Activated CD8-positive, alpha-beta T cell treated with anti-CD3 and anti-CD28 coated beads, Interleukin-2, amount 10 ng/mL, durations not matched to agents 7 days and 5 days (primary cell): ENCODE measurements at regions not wholly inside any gene's neighbourhood (a gene's known extent, or its start where the extent isn't known, plus 50 kb on each side); places are given as distances from the start of the nearest gene placed in this dataset.

Source experiments
- ATAC-seq: fragments of 150-1000 bp; cut with Tn5 transposase; one replicate; pipeline ENCODE4 v1.10.0; 2021; ENCODE audit warnings: moderate library complexity
- CTCF ChIA-PET: fragments of 350-600 bp; sonication (Branson Sonifier 250); formaldehyde crosslinking; loops from one replicate; lab custom pipeline; 2021; ENCODE audit warnings: antibody characterized with exemption; lab: Charles Lee
- POLR2A ChIA-PET: fragments of 350-600 bp; sonication (Branson Sonifier 250); formaldehyde crosslinking; loops from one replicate; lab custom pipeline; 2021; ENCODE audit warnings: antibody characterized with exemption; lab: Charles Lee
- DNase-seq: peaks from one replicate; pipeline ENCODE4 v3.0.0-alpha.2; 2020
- H3K27ac Mint-ChIP-seq: one replicate; pipeline ENCODE4 v1.8.0; 2021; ENCODE audit warnings: mild to moderate bottlenecking, mixed read lengths
- H3K27me3 Mint-ChIP-seq: one replicate; pipeline ENCODE4 v1.8.0; 2021; ENCODE audit warnings: low read depth, mixed read lengths
- H3K36me3 Mint-ChIP-seq: one replicate; pipeline ENCODE4 v1.8.0; 2021; ENCODE audit warnings: low read depth, mixed read lengths
- H3K4me1 Mint-ChIP-seq: one replicate; pipeline ENCODE4 v1.8.0; 2021; ENCODE audit warnings: low read depth, mixed read lengths
- H3K4me3 Mint-ChIP-seq: one replicate; pipeline ENCODE4 v1.8.0; 2021; ENCODE audit warnings: mild to moderate bottlenecking, mixed read lengths
- H3K9me3 Mint-ChIP-seq: one replicate; pipeline ENCODE4 v1.8.0; 2022; ENCODE audit warnings: mixed read lengths; ENCODE audit not compliant: insufficient read depth

- H3K27me3 Mint-ChIP-seq: no peaks in the 10 kb centered on the region
- ChIA-PET POLR2A (no interaction called here), CTCF (no interaction called here)
- H3K4me1 Mint-ChIP-seq: peaks cover 5% of the 10 kb centered on the region
- no peak for DNase-seq
- no peak overlapping the region for H3K27ac Mint-ChIP-seq
- H3K4me3 Mint-ChIP-seq: no peak overlapping the region
- no peak for ATAC-seq
- no peaks in the 10 kb centered on the region for H3K36me3 Mint-ChIP-seq
- no peaks in the 10 kb centered on the region for H3K9me3 Mint-ChIP-seq
Observed at GRCh38 chr21:43346551-43346950, 80.4 kb downstream of the SIK1 start.

- Mint-ChIP-seq H3K27ac (no peak overlapping the region), H3K4me3 (no peak overlapping the region), H3K4me1 (peaks cover 5% of the 10 kb centered on the region), H3K9me3 (no peaks in the 10 kb centered on the region), H3K27me3 (no peaks in the 10 kb centered on the region), H3K36me3 (no peaks in the 10 kb centered on the region)
- DNase-seq: peak; percentile 35
- ChIA-PET POLR2A (no interaction called here), CTCF (no interaction called here)
- ATAC-seq: no peak
Observed at GRCh38 chr21:43345746-43346409, 81.1 kb downstream of the SIK1 start.

GRCh38 chr21:43345046-43345745 lies 81.7 kb downstream of the SIK1 start:
- ChIA-PET POLR2A (no interaction called here), CTCF (no interaction called here)
- H3K27ac Mint-ChIP-seq: no peak overlapping the region
- no peak for ATAC-seq
- H3K27me3 Mint-ChIP-seq: no peaks in the 10 kb centered on the region
- no peak overlapping the region for H3K4me3 Mint-ChIP-seq
- no peak for DNase-seq
- no peaks in the 10 kb centered on the region for H3K36me3 Mint-ChIP-seq
- peaks cover 5% of the 10 kb centered on the region for H3K4me1 Mint-ChIP-seq
- no peaks in the 10 kb centered on the region for H3K9me3 Mint-ChIP-seq

- ChIA-PET POLR2A (no interaction called here), CTCF (no interaction called here)
- H3K27me3 Mint-ChIP-seq: no peaks in the 10 kb centered on the region
- no peaks in the 10 kb centered on the region for H3K9me3 Mint-ChIP-seq
- DNase-seq (no peak), ATAC-seq (no peak)
- no peaks in the 10 kb centered on the region for H3K36me3 Mint-ChIP-seq
- no peak overlapping the region for H3K27ac Mint-ChIP-seq
- H3K4me3 Mint-ChIP-seq: no peak overlapping the region
- H3K4me1 Mint-ChIP-seq: peaks cover 7% of the 10 kb centered on the region
Observed at GRCh38 chr21:43343992-43344886, 82.7 kb downstream of the SIK1 start.

- DNase-seq (no peak), ATAC-seq (no peak)
- H3K27me3 Mint-ChIP-seq: no peaks in the 10 kb centered on the region
- ChIA-PET CTCF (no interaction called here), POLR2A (no interaction called here)
- no peak overlapping the region for H3K4me3 Mint-ChIP-seq
- no peaks in the 10 kb centered on the region for H3K36me3 Mint-ChIP-seq
- no peak overlapping the region for H3K27ac Mint-ChIP-seq
- H3K4me1 Mint-ChIP-seq: peaks cover 12% of the 10 kb centered on the region
- no peaks in the 10 kb centered on the region for H3K9me3 Mint-ChIP-seq
Observed at GRCh38 chr21:43343095-43343991, 83.6 kb downstream of the SIK1 start.

- Mint-ChIP-seq H3K9me3 (no peaks in the 10 kb centered on the region), H3K27ac (peak overlapping the region; percentile 25), H3K4me3 (no peak overlapping the region), H3K36me3 (peaks cover 4% of the 10 kb centered on the region), H3K27me3 (no peaks in the 10 kb centered on the region), H3K4me1 (peaks cover 20% of the 10 kb centered on the region)
- ChIA-PET POLR2A (no interaction called here), CTCF (no interaction called here)
- DNase-seq (no peak), ATAC-seq (no peak)
Observed at GRCh38 chr21:43342301-43342881, 84.5 kb downstream of the SIK1 start.

- Mint-ChIP-seq H3K27ac (no peak overlapping the region), H3K36me3 (peaks cover 4% of the 10 kb centered on the region), H3K4me1 (peaks cover 20% of the 10 kb centered on the region), H3K4me3 (no peak overlapping the region), H3K9me3 (no peaks in the 10 kb centered on the region), H3K27me3 (no peaks in the 10 kb centered on the region)
- ChIA-PET POLR2A (no interaction called here), CTCF (no interaction called here)
- DNase-seq (no peak), ATAC-seq (no peak)
Observed at GRCh38 chr21:43341378-43342161, 85.4 kb downstream of the SIK1 start.

GRCh38 chr21:43340491-43341377 lies 86.2 kb downstream of the SIK1 start:
- Mint-ChIP-seq H3K36me3 (peaks cover 4% of the 10 kb centered on the region), H3K27me3 (no peaks in the 10 kb centered on the region), H3K9me3 (no peaks in the 10 kb centered on the region), H3K27ac (peak overlapping the region; percentile 34), H3K4me1 (peaks cover 14% of the 10 kb centered on the region), H3K4me3 (no peak overlapping the region)
- CTCF ChIA-PET: no interaction called here
- DNase-seq (no peak), ATAC-seq (no peak)
- POLR2A ChIA-PET: interaction anchor here (0.6 kb wide), 1 partner anchor 813 kb away, joined by 3 read pairs; no protein-coding TSS in a partner anchor

GRCh38 chr21:43339668-43340067 lies 87.3 kb downstream of the SIK1 start:
- ChIA-PET CTCF (no interaction called here), POLR2A (no interaction called here)
- ATAC-seq: no peak
- Mint-ChIP-seq H3K27ac (no peak overlapping the region), H3K4me1 (peaks cover 14% of the 10 kb centered on the region), H3K36me3 (peaks cover 4% of the 10 kb centered on the region), H3K27me3 (no peaks in the 10 kb centered on the region), H3K4me3 (no peak overlapping the region), H3K9me3 (no peaks in the 10 kb centered on the region)
- DNase-seq: no peak

GRCh38 chr21:43338951-43339350 lies 88.0 kb downstream of the SIK1 start:
- H3K27me3 Mint-ChIP-seq: no peaks in the 10 kb centered on the region
- POLR2A ChIA-PET: no interaction called here
- H3K36me3 Mint-ChIP-seq: peaks cover 4% of the 10 kb centered on the region
- ATAC-seq: no peak
- no peak for DNase-seq
- CTCF ChIA-PET: no interaction called here
- peaks cover 14% of the 10 kb centered on the region for H3K4me1 Mint-ChIP-seq
- peak overlapping the region; percentile 49 for H3K27ac Mint-ChIP-seq
- H3K9me3 Mint-ChIP-seq: no peaks in the 10 kb centered on the region
- no peak overlapping the region for H3K4me3 Mint-ChIP-seq
